GM13977 (cell line): ENCODE measurements at regions not wholly inside any gene's neighbourhood (a gene's known extent, or its start where the extent isn't known, plus 50 kb on each side); places are given as distances from the start of the nearest gene placed in this dataset.
"Not testable (repeated sequence)": the region's sequence is repeated elsewhere in the genome, so short reads cannot be mapped to it uniquely, and the experiment has no call there.

Experiments
- DNase-seq: peaks from one replicate; pipeline ENCODE4 v3.0.0; 2012; ENCODE audit warnings: low spot score
- CTCF ChIP-seq: IDR thresholded peaks from 2 replicates; pipeline ENCODE4 v1.5.1; 2012; ENCODE audit warnings: mild to moderate bottlenecking, control low read depth; ENCODE audit not compliant: insufficient read depth; ENCODE audit errors: extremely low read depth, missing control alignments
- in situ Hi-C: fragments of 300-500 bp; cut with MboI; formaldehyde crosslinking; loops from one replicate; pipeline ENCODE4 v1.12.0; 2022; ENCODE audit warnings: low sequenced_read_pairs, low pct_unique_long_range_greater_than_20kb, mixed read lengths, inconsistent platforms; ENCODE audit not compliant: unreplicated experiment

DNA sequence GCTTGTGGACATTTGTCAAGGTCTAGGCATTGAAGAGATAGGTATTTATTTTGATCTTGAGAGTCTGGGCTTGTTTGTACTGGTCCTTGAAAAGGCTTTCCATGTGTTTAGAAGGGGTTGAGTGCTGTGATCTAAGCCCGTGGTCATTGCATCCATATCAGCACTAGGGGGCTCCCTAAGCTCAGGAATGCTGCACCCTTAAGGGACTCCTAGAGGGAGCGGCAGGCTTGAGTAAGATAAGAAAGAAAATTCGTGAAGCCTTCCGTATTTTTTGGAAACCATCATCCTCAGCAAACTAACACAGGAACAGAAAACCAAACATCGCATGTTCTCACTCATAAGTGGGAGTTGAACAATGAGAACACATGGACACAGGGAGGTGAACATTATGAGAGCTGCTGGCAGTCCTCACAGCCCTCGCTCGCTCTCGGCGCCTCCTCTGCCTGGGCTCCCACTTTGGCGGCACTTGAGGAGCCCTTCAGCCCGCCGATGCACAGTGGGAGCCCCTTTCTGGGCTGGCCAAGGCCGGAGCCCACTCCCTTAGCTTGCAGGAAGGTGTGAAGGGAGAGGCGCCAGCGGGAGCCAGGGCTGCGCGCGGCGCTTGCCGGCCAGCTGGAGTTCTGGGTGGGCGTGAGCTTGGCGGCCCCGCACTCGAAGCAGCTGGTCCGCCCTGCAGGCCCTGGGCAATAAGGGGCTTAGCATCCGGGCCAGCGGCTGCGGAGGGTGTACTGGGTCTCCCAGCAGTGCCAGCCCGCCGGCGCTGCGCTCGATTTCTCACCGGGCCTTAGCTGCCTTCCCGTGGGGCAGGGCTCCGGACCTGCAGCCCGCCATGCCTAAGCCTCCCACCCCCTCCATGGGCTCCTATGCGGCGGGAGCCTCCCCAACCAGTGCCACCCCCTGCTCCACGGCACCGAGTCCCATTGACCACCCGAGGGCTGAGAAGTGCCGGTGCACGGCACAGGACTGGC is 201.2 kb upstream of the PCDH18 start:
- DNase-seq, result peak; percentile 40
- TF ChIP-seq CTCF, result peak; percentile 58
- in situ Hi-C loops, result not testable (repeated sequence)

GRCh38 chr4:137722910-137723309 is 190.6 kb upstream of the PCDH18 start:
- no peak for TF ChIP-seq CTCF
- no peak for DNase-seq
- in situ Hi-C loops, result no loop called here

- no peak for TF ChIP-seq CTCF
- in situ Hi-C loops, result no loop called here
- DNase-seq, result no peak
These were observed 179.2 kb upstream of the PCDH18 start for GRCh38 chr4:137711502-137711901.

GRCh38 chr4:137707626-137708025 is 175.3 kb upstream of the PCDH18 start:
- no peak for TF ChIP-seq CTCF
- DNase-seq, result no peak
- in situ Hi-C loops, result no loop called here

DNA sequence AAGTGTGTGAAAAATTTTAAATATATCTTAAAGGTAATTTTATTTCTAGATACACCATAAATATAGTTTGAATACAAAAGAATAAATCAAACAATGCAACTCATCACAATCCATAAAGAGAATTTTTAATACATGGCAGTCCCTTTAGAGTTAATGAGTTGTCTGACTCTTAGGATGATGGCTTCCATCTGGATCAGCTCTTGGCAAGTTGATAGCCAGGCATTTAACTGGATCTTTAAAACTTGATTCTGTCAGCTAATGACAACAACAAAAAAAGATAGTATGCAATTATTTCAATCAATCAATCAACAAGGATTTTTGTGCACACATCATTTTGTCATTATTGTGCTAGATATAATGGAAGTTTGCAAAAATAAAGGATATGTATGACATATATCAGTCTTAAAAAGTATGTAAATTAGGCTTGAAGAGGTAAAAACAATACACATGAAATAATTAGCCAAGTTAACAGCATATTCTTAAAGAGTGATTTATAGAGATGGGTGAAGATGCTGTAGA is 174.9 kb upstream of the PCDH18 start:
- in situ Hi-C loops, result no loop called here
- DNase-seq, result no peak
- no peak for TF ChIP-seq CTCF

GRCh38 chr4:137705171-137705783 is 173.0 kb upstream of the PCDH18 start:
- in situ Hi-C loops, result no loop called here
- no peak for DNase-seq
- TF ChIP-seq CTCF, result no peak
